SH-SY5Y (cell line): ENCODE measurements at regions not wholly inside any gene's neighbourhood (a gene's known extent, or its start where the extent isn't known, plus 50 kb on each side); places are given as distances from the start of the nearest gene placed in this dataset.

ENCODE experiments used
- GATA2 ChIP-seq: IDR thresholded peaks from 2 replicates; pipeline ENCODE4 v1.6.1; 2011; ENCODE audit warnings: mild to moderate bottlenecking, low read depth, low read length
- GATA3 ChIP-seq: IDR thresholded peaks from 2 replicates; pipeline ENCODE4 v1.6.1; 2011; ENCODE audit warnings: low read depth, mild to moderate bottlenecking, low read length, moderate library complexity

DNA sequence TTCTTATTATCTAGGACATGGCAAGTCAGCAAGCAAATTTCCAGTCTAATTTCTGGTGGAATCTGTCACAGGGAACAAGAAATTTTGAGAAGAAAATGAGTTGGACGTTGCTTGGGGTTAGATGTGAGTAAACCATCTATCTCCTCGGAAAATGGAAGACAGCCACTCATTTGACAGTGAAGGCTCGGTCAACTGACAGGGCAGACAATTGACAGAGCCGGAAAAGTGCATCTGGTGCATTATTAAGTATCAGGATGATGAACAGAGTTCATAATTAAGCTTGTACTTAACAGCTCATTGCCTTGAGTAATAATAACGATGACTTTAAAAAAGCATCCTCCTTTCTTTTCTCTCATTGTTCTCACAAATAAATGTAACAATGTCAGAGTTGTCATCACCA is 168.4 kb downstream of the MAD2L1 start:
- TF ChIP-seq GATA2 (no peak), GATA3 (no peak)
